Common myeloid progenitor, CD34-positive (primary cell): ENCODE measurements at regions not wholly inside any gene's neighbourhood (a gene's known extent, or its start where the extent isn't known, plus 50 kb on each side); places are given as distances from the start of the nearest gene placed in this dataset.

ENCODE experiments used
- CTCF ChIA-PET: fragments of 350-600 bp; sonication (Branson Sonifier 250); formaldehyde crosslinking; loops from one replicate; lab custom pipeline; 2021; ENCODE audit warnings: antibody characterized with exemption; lab: Charles Lee
- POLR2A ChIA-PET: fragments of 350-600 bp; sonication (Branson Sonifier 250); formaldehyde crosslinking; loops from one replicate; lab custom pipeline; 2021; ENCODE audit warnings: antibody characterized with exemption; lab: Charles Lee
- DNase-seq, 3 donors: peaks; one replicate each; pipeline versions ENCODE4 v3.0.0 to v3.0.0-alpha.2; 2013
- H3K27ac ChIP-seq, 2 experiments: 1 replicate in 1 of 2; 2 replicates in 1 of 2; pipeline ENCODE4 v1.7.0; 2013; ENCODE audit warnings: inconsistent platforms in 2 of 2, low read length in 2 of 2, mild to moderate bottlenecking in 2 of 2, low read depth in 1 of 2, moderate library complexity in 1 of 2; ENCODE audit not compliant: severe bottlenecking in 2 of 2, insufficient read depth in 1 of 2, poor library complexity in 1 of 2
- H3K27me3 ChIP-seq, 5 experiments: replicated peaks in 2 of 5; 1 replicate in 3 of 5; 2 replicates in 2 of 5; pipeline versions ENCODE4 v1.6.1 to v1.7.0; 2013; ENCODE audit warnings: low read length in 4 of 5, mild to moderate bottlenecking in 2 of 5, moderate library complexity in 2 of 5, inconsistent platforms in 1 of 5; ENCODE audit not compliant: insufficient read depth in 5 of 5, control insufficient read depth in 4 of 5
- H3K36me3 ChIP-seq, 4 experiments: 1 replicate in 2 of 4; 2 replicates in 2 of 4; pipeline versions ENCODE4 v1.6.1 to v1.7.0; 2013; ENCODE audit warnings: low read length in 3 of 4, control low read depth in 1 of 4, mild to moderate bottlenecking in 1 of 4; ENCODE audit not compliant: control insufficient read depth in 4 of 4, insufficient read depth in 4 of 4
- H3K4me1 ChIP-seq, 4 experiments: 1 replicate in 3 of 4; 2 replicates in 1 of 4; pipeline versions ENCODE4 v1.6.1 to v1.7.1; 2013; ENCODE audit warnings: low read length in 3 of 4, mild to moderate bottlenecking in 3 of 4, control low read depth in 1 of 4, inconsistent platforms in 1 of 4, moderate library complexity in 1 of 4; ENCODE audit not compliant: control insufficient read depth in 4 of 4, insufficient read depth in 4 of 4; ENCODE audit errors: control extremely low read depth in 1 of 4
- H3K4me3 ChIP-seq, 7 experiments: 1 replicate in 4 of 7; 2 replicates in 3 of 7; pipeline versions ENCODE4 v1.5.1 to v1.7.0; 2013; ENCODE audit warnings: mild to moderate bottlenecking in 7 of 7, low read length in 6 of 7, moderate library complexity in 6 of 7, inconsistent platforms in 2 of 7, low read depth in 2 of 7, control low read depth in 1 of 7; ENCODE audit not compliant: insufficient read depth in 4 of 7, control insufficient read depth in 1 of 7; ENCODE audit errors: extremely low read depth in 1 of 7
- H3K9me3 ChIP-seq, 5 experiments: 1 replicate in 4 of 5; 2 replicates in 1 of 5; pipeline versions ENCODE4 v1.6.1 to v1.7.1; 2013; ENCODE audit warnings: low read length in 4 of 5, mild to moderate bottlenecking in 2 of 5, inconsistent platforms in 1 of 5, low read depth in 1 of 5, moderate library complexity in 1 of 5; ENCODE audit not compliant: control insufficient read depth in 4 of 5, insufficient read depth in 2 of 5; ENCODE audit errors: control extremely low read depth in 1 of 5
- WGBS: methylation state at CpG from one replicate; pipeline ENCODE4 v1.1.5; 2013; ENCODE audit not compliant: insufficient coverage; 5-methylcytosine and 5-hydroxymethylcytosine counted together

DNA sequence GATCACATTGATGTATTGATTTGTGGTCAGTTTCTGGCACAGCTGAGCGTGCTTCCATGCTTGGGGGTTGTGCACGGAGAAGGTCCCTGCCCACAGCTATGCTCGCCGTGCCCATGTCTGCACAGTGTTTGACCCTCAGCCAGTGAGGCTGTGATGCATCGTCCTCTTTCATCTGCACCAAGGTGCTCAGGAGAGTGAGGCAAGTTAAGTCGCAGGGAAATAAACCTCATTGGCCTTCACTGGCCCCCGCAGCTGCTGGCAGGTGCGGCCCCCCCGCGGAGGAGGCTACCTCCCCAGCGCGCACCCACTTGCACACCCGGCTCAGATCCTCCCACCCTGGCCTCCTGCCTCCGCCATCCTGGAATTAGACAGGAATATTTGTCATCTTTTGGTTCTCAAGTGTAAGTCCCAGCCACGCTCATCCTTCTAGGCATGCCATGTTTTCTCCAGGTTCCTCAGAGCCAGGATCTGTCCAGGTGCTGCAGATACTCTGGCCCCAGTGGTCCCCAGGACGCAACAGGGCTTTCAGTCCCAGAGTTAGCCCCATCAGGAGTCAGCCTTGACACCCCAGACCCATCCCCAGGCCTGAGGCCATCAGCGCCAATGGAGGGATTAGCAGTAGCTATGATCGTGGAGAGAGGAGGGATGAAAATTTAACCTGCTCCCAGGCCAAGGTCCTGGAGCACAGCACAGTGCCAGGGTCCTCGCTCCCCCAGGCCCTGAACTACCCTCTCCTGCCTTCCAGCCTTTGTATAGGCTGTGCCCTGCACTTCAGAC is 93.7 kb downstream of the OAT start:
- ChIA-PET POLR2A (no interaction called here), CTCF (no interaction called here)
- no peak for DNase-seq
- Histone ChIP-seq H3K27me3 (no peaks in the 10 kb centered on the region), H3K4me3 (no peak overlapping the region), H3K9me3 (no peaks in the 10 kb centered on the region), H3K4me1 (peaks cover 0 to 9% (median 7%) of the 10 kb centered on the region in 4 experiments), H3K36me3 (no peaks in the 10 kb centered on the region), H3K27ac (no peak overlapping the region)
- 97% methylated on average over 13 of the region's 19 CpGs for WGBS

GRCh38 chr10:124324451-124324850 is 94.3 kb downstream of the OAT start:
- CTCF ChIA-PET = no interaction called here
- POLR2A ChIA-PET = no interaction called here
- no peak for DNase-seq
- WGBS = 83% methylated on average over 3 of the region's 6 CpGs
- Histone ChIP-seq H3K9me3 (no peaks in the 10 kb centered on the region), H3K36me3 (no peaks in the 10 kb centered on the region), H3K4me3 (no peak overlapping the region), H3K4me1 (peaks cover 0 to 9% (median 7%) of the 10 kb centered on the region in 4 experiments), H3K27me3 (no peaks in the 10 kb centered on the region), H3K27ac (no peak overlapping the region)

DNA sequence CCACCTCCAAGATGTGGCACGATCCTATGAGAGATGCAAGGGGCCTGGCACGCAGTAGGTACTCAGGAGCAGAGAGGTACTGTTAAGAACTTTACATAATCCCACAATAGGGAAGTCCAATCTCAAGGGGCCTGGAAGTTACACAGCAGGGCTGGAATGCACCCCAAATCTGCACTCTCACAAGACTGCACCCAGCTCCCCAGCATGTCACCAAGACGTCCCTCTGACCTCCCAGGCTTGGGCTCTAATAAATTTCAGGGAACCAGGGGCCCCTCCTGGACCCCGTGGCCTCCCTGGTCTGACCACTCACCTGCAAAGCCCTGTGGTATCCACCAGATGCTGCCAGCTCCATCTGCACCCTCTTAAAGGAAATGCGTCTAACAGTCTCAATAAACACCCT is 94.9 kb downstream of the OAT start:
- DNase-seq = no peak
- WGBS = 98% methylated on average over 5 of the region's 5 CpGs
- ChIA-PET POLR2A (no interaction called here), CTCF (no interaction called here)
- H3K27ac ChIP-seq = no peak overlapping the region
- peaks cover 0 to 9% (median 7%) of the 10 kb centered on the region in 4 experiments for H3K4me1 ChIP-seq
- no peaks in the 10 kb centered on the region for H3K9me3 ChIP-seq
- no peaks in the 10 kb centered on the region for H3K36me3 ChIP-seq
- no peak overlapping the region for H3K4me3 ChIP-seq
- H3K27me3 ChIP-seq = no peaks in the 10 kb centered on the region

DNA sequence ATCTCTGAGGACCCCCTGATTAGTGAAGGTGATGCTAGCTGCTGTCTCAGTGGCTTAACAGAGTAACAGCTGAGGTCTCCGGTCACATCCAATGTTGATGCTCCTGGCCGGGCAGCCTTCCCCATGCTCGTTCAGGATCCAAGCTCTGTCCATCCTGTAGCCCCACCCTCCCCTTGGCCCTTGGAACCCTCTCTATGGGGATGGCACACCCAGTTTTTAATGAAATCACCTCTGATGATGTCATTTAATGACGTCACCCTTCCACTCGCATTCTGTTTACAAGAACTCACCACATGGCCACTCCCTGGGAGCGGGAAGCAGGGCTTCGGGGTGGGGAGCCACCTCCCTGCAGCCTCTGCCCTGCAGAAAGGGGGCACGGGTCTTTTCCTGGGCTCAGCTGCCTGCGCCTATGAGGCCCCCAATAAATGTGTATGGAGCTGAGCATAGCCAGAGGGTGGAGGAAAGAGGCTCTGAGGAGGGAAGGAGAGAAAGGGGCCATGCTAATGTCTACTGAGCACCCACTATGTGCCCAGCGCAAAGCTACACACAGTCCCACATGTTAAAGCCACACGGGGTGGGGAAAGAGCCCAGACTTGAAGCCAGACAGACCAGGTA is 95.5 kb downstream of the OAT start:
- Histone ChIP-seq H3K9me3 (no peaks in the 10 kb centered on the region), H3K27ac (no peak overlapping the region), H3K36me3 (no peaks in the 10 kb centered on the region), H3K4me1 (peaks cover 0 to 9% (median 7%) of the 10 kb centered on the region in 4 experiments), H3K4me3 (no peak overlapping the region), H3K27me3 (no peaks in the 10 kb centered on the region)
- no peak for DNase-seq
- CTCF ChIA-PET = no interaction called here
- 93% methylated on average over 9 of the region's 11 CpGs for whole genome bisulfite sequencing
- POLR2A ChIA-PET = no interaction called here

GRCh38 chr10:124322191-124322980 is 96.3 kb downstream of the OAT start:
- 95% methylated on average over 17 of the region's 18 CpGs for WGBS
- DNase-seq = no peak
- ChIA-PET CTCF (interaction anchor here (0.7 kb wide), 1 partner anchor 12 kb away, joined by 3 read pairs; no protein-coding TSS in a partner anchor), POLR2A (no interaction called here)
- H3K4me1 ChIP-seq = peaks cover 0 to 9% (median 7%) of the 10 kb centered on the region in 4 experiments
- no peaks in the 10 kb centered on the region for H3K36me3 ChIP-seq
- no peak overlapping the region for H3K27ac ChIP-seq
- no peak overlapping the region for H3K4me3 ChIP-seq
- H3K9me3 ChIP-seq = no peaks in the 10 kb centered on the region
- no peaks in the 10 kb centered on the region for H3K27me3 ChIP-seq

DNA sequence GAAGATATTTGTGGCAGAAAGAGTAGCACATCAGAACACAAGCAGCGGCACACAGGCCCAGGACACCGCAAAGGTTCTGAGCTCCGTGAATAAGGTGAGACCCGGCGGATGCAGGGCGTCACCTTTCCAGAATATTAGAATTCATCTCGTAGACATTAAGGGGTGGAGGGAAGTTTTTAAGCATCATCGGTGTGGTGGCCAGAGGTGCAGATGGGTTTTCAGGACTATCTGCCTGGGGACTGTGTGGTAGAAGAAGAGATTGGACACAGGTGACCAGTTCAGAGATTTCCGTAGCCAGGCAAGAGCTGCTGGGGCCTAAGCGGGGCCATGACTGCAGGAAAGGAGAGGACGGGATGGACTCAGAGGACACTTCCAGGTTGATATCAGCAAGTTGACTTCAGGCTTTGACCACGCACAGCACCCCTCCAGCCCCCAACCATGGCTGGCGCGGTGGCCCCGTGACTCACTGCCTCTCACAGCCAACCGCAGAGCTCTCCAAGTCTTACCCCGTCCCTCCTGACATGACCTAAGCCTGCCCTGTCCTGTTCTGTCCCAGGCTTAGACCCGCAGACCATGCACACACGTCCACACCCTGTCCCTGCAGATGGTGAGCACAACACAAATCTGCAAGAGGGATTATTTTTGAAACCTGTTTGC is 97.2 kb downstream of the OAT start:
- POLR2A ChIA-PET = no interaction called here

More for the DNA sequence above, 97.2 kb downstream of the OAT start:
- WGBS = 97% methylated on average over 14 of the region's 19 CpGs
- CTCF ChIA-PET = interaction anchor here (0.7 kb wide), 1 partner anchor 11 kb away, joined by 3 read pairs; no protein-coding TSS in a partner anchor
- no peak overlapping the region for H3K4me3 ChIP-seq
- no peaks in the 10 kb centered on the region for H3K27me3 ChIP-seq
- H3K4me1 ChIP-seq = peaks cover 0 to 9% (median 7%) of the 10 kb centered on the region in 4 experiments
- H3K36me3 ChIP-seq = no peaks in the 10 kb centered on the region
- DNase-seq = no peak
- no peak overlapping the region for H3K27ac ChIP-seq
- H3K9me3 ChIP-seq = no peaks in the 10 kb centered on the region
